Skeletal muscle tissue (tissue), 3 donors: ENCODE measurements at regions not wholly inside any gene's neighbourhood (a gene's known extent, or its start where the extent isn't known, plus 50 kb on each side); places are given as distances from the start of the nearest gene placed in this dataset.

ENCODE experiments used
- H3K27ac ChIP-seq: one replicate; pipeline ENCODE4 v1.7.0; 2013; ENCODE audit warnings: mild to moderate bottlenecking, low read depth, low read length, inconsistent platforms
- H3K27me3 ChIP-seq, 3 donors: one replicate each; pipeline ENCODE4 v1.7.0; 2013; ENCODE audit warnings: low read length in 3 of 3; ENCODE audit not compliant: control insufficient read depth in 3 of 3, insufficient read depth in 3 of 3
- H3K36me3 ChIP-seq, 3 donors: one replicate each; pipeline ENCODE4 v1.7.0; 2013; ENCODE audit warnings: low read length in 3 of 3; ENCODE audit not compliant: control insufficient read depth in 3 of 3, insufficient read depth in 3 of 3
- H3K4me1 ChIP-seq, 3 donors: one replicate each; pipeline ENCODE4 v1.7.0; 2013; ENCODE audit warnings: low read length in 3 of 3, mild to moderate bottlenecking in 3 of 3; ENCODE audit not compliant: control insufficient read depth in 3 of 3, insufficient read depth in 3 of 3
- H3K4me3 ChIP-seq, 3 donors: one replicate each; pipeline ENCODE4 v1.7.0; 2013; ENCODE audit warnings: low read length in 3 of 3
- H3K9ac ChIP-seq, 3 donors: one replicate each; pipeline ENCODE4 v1.7.0; 2013; ENCODE audit warnings: low read length in 3 of 3, mild to moderate bottlenecking in 3 of 3, moderate library complexity in 2 of 3, low read depth in 1 of 3
- H3K9me3 ChIP-seq, 3 donors: one replicate each; pipeline ENCODE4 v1.7.0; 2013; ENCODE audit warnings: low read length in 3 of 3; ENCODE audit not compliant: control insufficient read depth in 3 of 3
- donor health status: Osteomylitis.

GRCh38 chr1:103854279-103854678 is 104.6 kb downstream of the AMY1C start:
- Histone ChIP-seq H3K4me3 (no peak overlapping the region), H3K9ac (no peak overlapping the region), H3K36me3 (no peaks in the 10 kb centered on the region), H3K4me1 (no peaks in the 10 kb centered on the region), H3K9me3 (no peaks in the 10 kb centered on the region), H3K27me3 (no peaks in the 10 kb centered on the region), H3K27ac (no peak overlapping the region)

- no peaks in the 10 kb centered on the region for H3K4me1 ChIP-seq
Observed at GRCh38 chr1:103859721-103860120, 110.0 kb downstream of the AMY1C start.

GRCh38 chr1:103898576-103899345 is 149.1 kb downstream of the AMY1C start:
- H3K9me3 ChIP-seq, result no peaks in the 10 kb centered on the region
- H3K4me3 ChIP-seq, result no peak overlapping the region
- H3K27me3 ChIP-seq, result no peaks in the 10 kb centered on the region
- H3K4me1 ChIP-seq, result peaks cover 0 to 13% (median 0%) of the 10 kb centered on the region in 3 donors
- no peak overlapping the region for H3K9ac ChIP-seq
- no peaks in the 10 kb centered on the region for H3K36me3 ChIP-seq
- no peak overlapping the region for H3K27ac ChIP-seq

More at GRCh38 chr1:103859721-103860120, 110.0 kb downstream of the AMY1C start:
- H3K27me3 ChIP-seq, result no peaks in the 10 kb centered on the region
- no peak overlapping the region for H3K27ac ChIP-seq
- H3K36me3 ChIP-seq, result no peaks in the 10 kb centered on the region
- no peak overlapping the region for H3K9ac ChIP-seq
- H3K4me3 ChIP-seq, result no peak overlapping the region
- H3K9me3 ChIP-seq, result no peaks in the 10 kb centered on the region

GRCh38 chr1:103900005-103900404 is 150.3 kb downstream of the AMY1C start:
- Histone ChIP-seq H3K27ac (peak overlapping the region; percentile 77), H3K4me3 (no peak overlapping the region), H3K9me3 (no peaks in the 10 kb centered on the region), H3K4me1 (peaks cover 0 to 13% (median 0%) of the 10 kb centered on the region in 3 donors), H3K27me3 (no peaks in the 10 kb centered on the region), H3K9ac (no peak overlapping the region), H3K36me3 (no peaks in the 10 kb centered on the region)

GRCh38 chr1:103901072-103901471 is 151.4 kb downstream of the AMY1C start:
- H3K9ac ChIP-seq, result no peak overlapping the region

GRCh38 chr1:103905363-103905762 is 155.7 kb downstream of the AMY1C start:
- Histone ChIP-seq H3K27ac (no peak overlapping the region), H3K9ac (no peak overlapping the region), H3K36me3 (no peaks in the 10 kb centered on the region), H3K4me1 (peaks cover 0 to 8% (median 0%) of the 10 kb centered on the region in 3 donors), H3K9me3 (no peaks in the 10 kb centered on the region), H3K4me3 (no peak overlapping the region), H3K27me3 (no peaks in the 10 kb centered on the region)

More at GRCh38 chr1:103901072-103901471, 151.4 kb downstream of the AMY1C start:
- Histone ChIP-seq H3K27me3 (no peaks in the 10 kb centered on the region), H3K36me3 (no peaks in the 10 kb centered on the region), H3K27ac (peak overlapping the region; percentile 77), H3K4me1 (peaks cover 0 to 13% (median 0%) of the 10 kb centered on the region in 3 donors), H3K9me3 (no peaks in the 10 kb centered on the region), H3K4me3 (no peak overlapping the region)

- H3K27me3 ChIP-seq, result no peaks in the 10 kb centered on the region
- no peak overlapping the region for H3K4me3 ChIP-seq
- H3K36me3 ChIP-seq, result no peaks in the 10 kb centered on the region
- H3K4me1 ChIP-seq, result no peaks in the 10 kb centered on the region
- no peak overlapping the region for H3K27ac ChIP-seq
- H3K9me3 ChIP-seq, result no peaks in the 10 kb centered on the region
- H3K9ac ChIP-seq, result no peak overlapping the region
Observed at GRCh38 chr1:103911450-103911849, 161.8 kb downstream of the AMY1C start.

- Histone ChIP-seq H3K9ac (no peak overlapping the region), H3K27ac (no peak overlapping the region), H3K27me3 (no peaks in the 10 kb centered on the region), H3K36me3 (no peaks in the 10 kb centered on the region), H3K9me3 (no peaks in the 10 kb centered on the region), H3K4me3 (no peak overlapping the region), H3K4me1 (no peaks in the 10 kb centered on the region)
Observed at GRCh38 chr1:103917795-103918194, 168.1 kb downstream of the AMY1C start.

GRCh38 chr1:103931891-103932290 is 182.2 kb downstream of the AMY1C start:
- Histone ChIP-seq H3K4me1 (no peaks in the 10 kb centered on the region), H3K9ac (no peak overlapping the region), H3K27me3 (no peaks in the 10 kb centered on the region), H3K27ac (no peak overlapping the region), H3K9me3 (no peaks in the 10 kb centered on the region), H3K36me3 (no peaks in the 10 kb centered on the region), H3K4me3 (no peak overlapping the region)

GRCh38 chr1:103937763-103938357 is 188.2 kb downstream of the AMY1C start:
- no peak overlapping the region for H3K4me3 ChIP-seq
- no peaks in the 10 kb centered on the region for H3K27me3 ChIP-seq
- H3K36me3 ChIP-seq, result no peaks in the 10 kb centered on the region
- H3K9me3 ChIP-seq, result no peaks in the 10 kb centered on the region
- no peaks in the 10 kb centered on the region for H3K4me1 ChIP-seq
- H3K27ac ChIP-seq, result no peak overlapping the region
- H3K9ac ChIP-seq, result no peak overlapping the region
